ENCODE measurements at regions not wholly inside any gene's neighbourhood (a gene's known extent, or its start where the extent isn't known, plus 50 kb on each side); places are given as distances from the start of the nearest gene placed in this dataset.

GRCh38 chr7:7122701-7123281 lies 59.6 kb upstream of the C1GALT1 start:
- no peak for DNase-seq

DNA sequence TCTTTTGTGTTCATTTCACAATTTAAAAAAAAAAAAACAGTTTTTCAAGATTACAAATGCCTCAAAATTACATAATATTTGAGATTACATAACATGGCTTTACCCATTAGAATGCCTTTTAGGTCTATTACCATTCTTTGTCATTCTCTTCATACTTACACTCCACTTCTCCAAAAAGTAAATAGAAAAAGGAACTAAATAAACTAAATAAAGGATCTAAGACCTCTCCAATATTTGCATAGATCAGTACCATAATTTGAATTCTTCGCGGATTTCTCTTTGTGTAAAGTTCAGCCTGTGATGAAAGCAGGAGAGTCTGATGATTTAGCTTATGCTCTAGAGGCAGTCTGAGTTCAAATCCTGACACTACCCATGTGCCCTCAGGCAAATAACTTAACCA lies 56.4 kb upstream of the C1GALT1 start:
- DNase-seq: no peak

DNA sequence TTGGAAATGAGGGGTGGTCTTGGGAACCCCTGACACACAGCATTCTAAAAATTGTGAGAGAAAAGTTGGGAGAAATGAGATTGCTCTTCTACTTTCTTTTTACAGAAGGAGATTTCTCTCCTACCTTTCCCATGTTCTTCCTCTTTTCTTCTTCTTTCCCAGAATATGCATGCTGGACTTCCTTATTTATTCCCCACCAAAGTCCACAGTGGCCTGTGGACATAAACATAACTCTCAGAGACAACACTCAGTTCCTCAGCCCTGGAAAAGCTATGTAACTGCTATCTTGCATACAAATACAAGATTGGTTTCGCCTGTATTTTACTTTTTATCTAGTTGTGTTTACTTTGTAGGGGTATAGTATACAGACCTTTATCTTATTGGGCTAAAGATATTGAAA lies 54.6 kb upstream of the C1GALT1 start:
- no peak for DNase-seq

DNA sequence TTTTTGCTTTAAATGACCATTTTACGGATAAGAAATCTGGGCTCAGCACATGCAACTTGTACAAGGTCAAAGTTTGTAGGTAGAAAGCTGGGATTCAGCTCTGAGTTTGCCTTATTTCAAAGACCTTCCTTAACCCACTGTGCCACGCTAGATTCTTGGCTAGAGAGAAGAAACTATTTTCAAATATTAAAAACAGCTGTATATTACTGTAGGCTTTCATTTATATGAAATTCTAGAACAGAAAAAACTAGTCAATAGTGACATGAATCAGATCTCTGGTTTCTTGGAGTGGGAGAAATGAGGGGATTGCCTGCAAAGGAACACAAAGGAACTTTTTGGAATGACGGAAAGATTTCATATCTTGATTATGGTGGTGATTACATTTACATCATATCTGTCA lies 53.0 kb upstream of the C1GALT1 start:
- no peak for DNase-seq

- no peak for DNase-seq
Observed at GRCh38 chr7:7131273-7131672, 51.1 kb upstream of the C1GALT1 start.

Data from activated CD4-positive, alpha-beta T cell treated with anti-CD3 and anti-CD28 coated beads for 1 hour (primary cell).